ENCODE measurements at regions not wholly inside any gene's neighbourhood (a gene's known extent, or its start where the extent isn't known, plus 50 kb on each side); places are given as distances from the start of the nearest gene placed in this dataset.

DNA sequence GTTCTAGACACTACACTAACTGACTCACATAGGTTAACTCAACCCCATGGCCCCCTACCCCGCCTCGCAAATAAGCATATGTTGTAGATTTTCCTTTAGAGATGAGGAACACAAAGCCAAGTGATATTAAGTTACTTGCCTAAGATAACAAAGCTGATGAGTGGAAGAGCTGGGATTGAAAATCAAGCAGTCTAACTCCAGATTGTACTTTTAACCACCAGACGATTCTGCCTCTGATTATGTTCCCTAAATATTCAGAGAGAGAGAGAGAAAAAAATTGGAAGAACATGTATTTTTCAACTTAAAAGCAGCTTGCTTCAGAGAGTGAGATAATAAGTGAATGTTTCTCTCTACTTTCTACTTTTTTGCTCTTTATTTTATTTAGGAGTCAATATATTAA, 66.9 kb upstream of the THBS1 start:
- H3K4me3 ChIP-seq (ENCODE audit: low read length in 2 of 2) = no peak overlapping the region
- H3K4me2 ChIP-seq (ENCODE audit: insufficient read depth, low read length, poor library complexity, severe bottlenecking) = no peak overlapping the region
- no CpG with 5 or more reads among the region's 3 CpGs for WGBS, 2 donors (ENCODE audit: extremely low coverage in 2 of 2, insufficient read length in 2 of 2, insufficient replicate concordance in 1 of 2)
- DNase-seq (ENCODE audit: low spot score) = no peak
- H3K4me1 ChIP-seq (ENCODE audit: control insufficient read depth in 2 of 2, insufficient read depth in 1 of 2, low read depth in 1 of 2, low read length in 2 of 2) = peaks cover 0 to 2% of the 10 kb centered on the region in 2 donors
- no peak overlapping the region for H2BK15ac ChIP-seq (ENCODE audit: low read length)
- no peak overlapping the region for H3K4ac ChIP-seq (ENCODE audit: low read length)
- no peak overlapping the region for H3K9ac ChIP-seq (ENCODE audit: low read depth, low read length, poor library complexity)
- no peak overlapping the region for H4K8ac ChIP-seq (ENCODE audit: low read depth, low read length)
- H3K36me3 ChIP-seq (replicated peaks in 1 of 2; ENCODE audit: control insufficient read depth in 2 of 2, insufficient read depth in 2 of 2, low read length in 2 of 2) = no peaks in the 10 kb centered on the region
- H2BK120ac ChIP-seq (ENCODE audit: low read depth, low read length) = no peak overlapping the region
- H3K14ac ChIP-seq (ENCODE audit: low read length) = no peak overlapping the region
- H4K91ac ChIP-seq (ENCODE audit: low read depth, low read length, poor library complexity) = no peak overlapping the region
- no peak overlapping the region for H2AFZ ChIP-seq (ENCODE audit: low read length)
- no peak overlapping the region for H2BK12ac ChIP-seq (ENCODE audit: low read length)
- H3K27me3 ChIP-seq (ENCODE audit: control insufficient read depth in 3 of 3, insufficient read depth in 3 of 3, low read depth in 1 of 3, low read length in 3 of 3) = peaks cover 0 to 10% (median 1%) of the 10 kb centered on the region in 3 experiments
- no peak overlapping the region for H2AK5ac ChIP-seq (ENCODE audit: low read depth, low read length)
- no peaks in the 10 kb centered on the region for H3K79me1 ChIP-seq (ENCODE audit: low read depth, low read length)
- H2BK5ac ChIP-seq (ENCODE audit: low read length) = no peak overlapping the region
- no peaks in the 10 kb centered on the region for H3K9me3 ChIP-seq (replicated peaks in 1 of 2; ENCODE audit: control insufficient read depth in 2 of 2, insufficient read depth in 1 of 2, low read depth in 1 of 2, low read length in 2 of 2)
- H3K27ac ChIP-seq (replicated peaks; ENCODE audit: low read length) = no peak overlapping the region
- H3K18ac ChIP-seq (ENCODE audit: low read length) = no peak overlapping the region
- H3K23ac ChIP-seq (ENCODE audit: low read depth, low read length, poor library complexity) = no peak overlapping the region

DNA sequence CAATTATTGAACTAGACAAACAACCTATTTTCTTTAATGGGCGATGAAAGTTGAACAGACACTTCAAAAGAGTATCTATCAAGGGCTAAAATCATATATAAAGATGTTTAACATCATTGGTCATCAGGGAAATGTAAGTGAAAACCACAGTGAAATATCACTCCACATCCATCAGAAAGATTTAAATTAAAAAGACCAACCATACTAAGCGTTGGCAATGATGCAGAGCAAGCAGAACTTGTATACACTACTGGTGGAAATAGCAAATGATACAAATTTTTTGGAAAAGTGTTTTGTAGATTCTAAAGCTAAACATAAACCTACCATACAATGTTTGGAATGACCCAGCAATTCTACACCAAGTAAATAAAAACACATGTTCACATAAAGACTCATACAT, 65.9 kb upstream of the THBS1 start:
- H3K9ac ChIP-seq (ENCODE audit: low read depth, low read length, poor library complexity) = no peak overlapping the region
- no peak overlapping the region for H2BK12ac ChIP-seq (ENCODE audit: low read length)
- H2BK15ac ChIP-seq (ENCODE audit: low read length) = no peak overlapping the region
- H3K27ac ChIP-seq (replicated peaks; ENCODE audit: low read length) = no peak overlapping the region
- no peak overlapping the region for H3K23ac ChIP-seq (ENCODE audit: low read depth, low read length, poor library complexity)
- no peak overlapping the region for H3K18ac ChIP-seq (ENCODE audit: low read length)
- no peak for DNase-seq (ENCODE audit: low spot score)
- no peaks in the 10 kb centered on the region for H3K4me1 ChIP-seq (ENCODE audit: control insufficient read depth in 2 of 2, insufficient read depth in 1 of 2, low read depth in 1 of 2, low read length in 2 of 2)
- no peak overlapping the region for H4K91ac ChIP-seq (ENCODE audit: low read depth, low read length, poor library complexity)
- no peak overlapping the region for H2BK120ac ChIP-seq (ENCODE audit: low read depth, low read length)
- no peak overlapping the region for H3K4ac ChIP-seq (ENCODE audit: low read length)
- no peaks in the 10 kb centered on the region for H3K9me3 ChIP-seq (replicated peaks in 1 of 2; ENCODE audit: control insufficient read depth in 2 of 2, insufficient read depth in 1 of 2, low read depth in 1 of 2, low read length in 2 of 2)
- no peak overlapping the region for H2AFZ ChIP-seq (ENCODE audit: low read length)
- no peak overlapping the region for H2BK5ac ChIP-seq (ENCODE audit: low read length)
- H2AK5ac ChIP-seq (ENCODE audit: low read depth, low read length) = no peak overlapping the region
- H3K79me1 ChIP-seq (ENCODE audit: low read depth, low read length) = no peaks in the 10 kb centered on the region
- peaks cover 0 to 10% (median 1%) of the 10 kb centered on the region in 3 experiments for H3K27me3 ChIP-seq (ENCODE audit: control insufficient read depth in 3 of 3, insufficient read depth in 3 of 3, low read depth in 1 of 3, low read length in 3 of 3)
- no peak overlapping the region for H3K4me2 ChIP-seq (ENCODE audit: insufficient read depth, low read length, poor library complexity, severe bottlenecking)
- no peak overlapping the region for H3K4me3 ChIP-seq (ENCODE audit: low read length in 2 of 2)
- H4K8ac ChIP-seq (ENCODE audit: low read depth, low read length) = no peak overlapping the region
- H3K14ac ChIP-seq (ENCODE audit: low read length) = no peak overlapping the region
- WGBS, 2 donors (ENCODE audit: extremely low coverage in 2 of 2, insufficient read length in 2 of 2, insufficient replicate concordance in 1 of 2) = no CpG with 5 or more reads among the region's 2 CpGs
- no peaks in the 10 kb centered on the region for H3K36me3 ChIP-seq (replicated peaks in 1 of 2; ENCODE audit: control insufficient read depth in 2 of 2, insufficient read depth in 2 of 2, low read length in 2 of 2)

DNA sequence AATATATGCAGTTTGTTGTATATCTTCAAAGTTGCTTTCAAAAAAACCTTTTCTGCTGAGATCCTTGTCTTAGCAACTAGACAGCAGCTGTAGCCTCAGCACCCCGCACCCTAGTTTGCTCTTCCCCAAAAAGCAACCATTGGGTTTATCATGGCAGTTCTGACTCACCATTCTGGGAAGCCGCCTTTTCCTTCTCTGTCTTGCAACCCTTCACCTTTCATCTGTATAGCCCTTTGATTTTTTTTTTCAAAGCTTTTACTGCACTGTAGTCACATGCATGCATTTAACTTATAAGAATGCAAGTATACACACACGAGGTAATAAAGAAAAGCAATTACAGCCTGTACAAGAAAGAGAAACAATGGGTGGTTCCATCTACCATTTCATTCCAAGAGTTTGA, 65.1 kb upstream of the THBS1 start:
- Histone ChIP-seq H3K36me3 (replicated peaks in 1 of 2; ENCODE audit: control insufficient read depth in 2 of 2, insufficient read depth in 2 of 2, low read length in 2 of 2) (no peaks in the 10 kb centered on the region), H3K4me2 (ENCODE audit: insufficient read depth, low read length, poor library complexity, severe bottlenecking) (no peak overlapping the region), H3K4ac (ENCODE audit: low read length) (no peak overlapping the region), H3K23ac (ENCODE audit: low read depth, low read length, poor library complexity) (no peak overlapping the region), H3K4me3 (ENCODE audit: low read length in 2 of 2) (no peak overlapping the region), H3K9me3 (replicated peaks in 1 of 2; ENCODE audit: control insufficient read depth in 2 of 2, insufficient read depth in 1 of 2, low read depth in 1 of 2, low read length in 2 of 2) (no peaks in the 10 kb centered on the region), H2AFZ (ENCODE audit: low read length) (no peak overlapping the region), H4K8ac (ENCODE audit: low read depth, low read length) (no peak overlapping the region), H3K18ac (ENCODE audit: low read length) (no peak overlapping the region), H4K91ac (ENCODE audit: low read depth, low read length, poor library complexity) (no peak overlapping the region), H2BK12ac (ENCODE audit: low read length) (no peak overlapping the region), H3K79me1 (ENCODE audit: low read depth, low read length) (no peaks in the 10 kb centered on the region), H3K9ac (ENCODE audit: low read depth, low read length, poor library complexity) (no peak overlapping the region), H3K14ac (ENCODE audit: low read length) (no peak overlapping the region), H2AK5ac (ENCODE audit: low read depth, low read length) (no peak overlapping the region), H3K27ac (replicated peaks; ENCODE audit: low read length) (no peak overlapping the region), H3K27me3 (ENCODE audit: control insufficient read depth in 3 of 3, insufficient read depth in 3 of 3, low read depth in 1 of 3, low read length in 3 of 3) (peaks cover 0 to 10% (median 0%) of the 10 kb centered on the region in 3 experiments), H3K4me1 (ENCODE audit: control insufficient read depth in 2 of 2, insufficient read depth in 1 of 2, low read depth in 1 of 2, low read length in 2 of 2) (no peaks in the 10 kb centered on the region), H2BK5ac (ENCODE audit: low read length) (no peak overlapping the region), H2BK120ac (ENCODE audit: low read depth, low read length) (no peak overlapping the region), H2BK15ac (ENCODE audit: low read length) (no peak overlapping the region)
- DNase-seq (ENCODE audit: low spot score) = no peak
- no CpG with 5 or more reads among the region's 3 CpGs for WGBS, 2 donors (ENCODE audit: extremely low coverage in 2 of 2, insufficient read length in 2 of 2, insufficient replicate concordance in 1 of 2)

DNA sequence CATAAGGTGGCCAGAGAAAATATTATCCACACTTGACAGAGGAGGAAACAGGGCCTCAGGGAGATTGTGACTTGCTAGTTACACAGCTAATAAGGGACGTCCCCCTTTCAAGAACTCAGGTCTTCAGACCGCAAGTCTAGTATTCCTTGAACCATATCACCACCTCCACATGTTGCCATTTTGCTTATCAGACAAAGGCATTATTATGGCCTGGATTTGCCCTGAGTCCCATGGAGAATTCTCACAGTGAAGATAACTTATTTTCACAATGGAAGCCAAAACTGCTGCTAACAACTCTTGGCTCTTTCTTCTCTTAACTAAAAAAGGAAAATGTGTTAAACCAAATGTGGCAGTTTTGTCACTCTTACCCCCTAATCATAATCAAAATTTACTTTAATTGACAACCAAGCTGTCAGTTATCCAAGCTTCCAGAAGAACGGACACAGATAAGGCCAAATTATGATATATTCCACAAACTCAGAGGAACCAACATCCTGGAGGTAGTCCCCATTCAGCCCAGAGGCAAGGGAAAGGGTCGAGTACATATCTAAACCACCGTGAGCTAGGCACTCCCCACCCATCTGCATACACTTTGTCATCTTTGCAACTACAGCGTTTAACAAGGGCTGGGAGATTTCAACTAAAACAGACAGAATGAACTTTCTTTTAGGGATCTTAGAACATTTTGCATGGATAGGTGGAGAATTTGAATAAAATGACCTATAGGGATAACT, 63.6 kb upstream of the THBS1 start:
- H3K4me2 ChIP-seq (ENCODE audit: insufficient read depth, low read length, poor library complexity, severe bottlenecking) = no peak overlapping the region
- no peaks in the 10 kb centered on the region for H3K9me3 ChIP-seq (replicated peaks in 1 of 2; ENCODE audit: control insufficient read depth in 2 of 2, insufficient read depth in 1 of 2, low read depth in 1 of 2, low read length in 2 of 2)
- H3K79me1 ChIP-seq (ENCODE audit: low read depth, low read length) = no peaks in the 10 kb centered on the region
- H3K4ac ChIP-seq (ENCODE audit: low read length) = no peak overlapping the region
- no peak overlapping the region for H4K8ac ChIP-seq (ENCODE audit: low read depth, low read length)
- no peaks in the 10 kb centered on the region for H3K36me3 ChIP-seq (replicated peaks in 1 of 2; ENCODE audit: control insufficient read depth in 2 of 2, insufficient read depth in 2 of 2, low read length in 2 of 2)
- H3K4me3 ChIP-seq (ENCODE audit: low read length in 2 of 2) = no peak overlapping the region
- H3K14ac ChIP-seq (ENCODE audit: low read length) = no peak overlapping the region
- H2AFZ ChIP-seq (ENCODE audit: low read length) = no peak overlapping the region
- peaks cover 0 to 7% (median 0%) of the 10 kb centered on the region in 3 experiments for H3K27me3 ChIP-seq (ENCODE audit: control insufficient read depth in 3 of 3, insufficient read depth in 3 of 3, low read depth in 1 of 3, low read length in 3 of 3)
- H3K9ac ChIP-seq (ENCODE audit: low read depth, low read length, poor library complexity) = no peak overlapping the region
- no peak overlapping the region for H3K23ac ChIP-seq (ENCODE audit: low read depth, low read length, poor library complexity)
- no peak overlapping the region for H2BK12ac ChIP-seq (ENCODE audit: low read length)
- no peaks in the 10 kb centered on the region for H3K4me1 ChIP-seq (ENCODE audit: control insufficient read depth in 2 of 2, insufficient read depth in 1 of 2, low read depth in 1 of 2, low read length in 2 of 2)
- H2AK5ac ChIP-seq (ENCODE audit: low read depth, low read length) = no peak overlapping the region
- H2BK120ac ChIP-seq (ENCODE audit: low read depth, low read length) = no peak overlapping the region
- no peak for DNase-seq (ENCODE audit: low spot score)
- no peak overlapping the region for H3K27ac ChIP-seq (replicated peaks; ENCODE audit: low read length)
- no peak overlapping the region for H2BK5ac ChIP-seq (ENCODE audit: low read length)
- no peak overlapping the region for H4K91ac ChIP-seq (ENCODE audit: low read depth, low read length, poor library complexity)
- no peak overlapping the region for H3K18ac ChIP-seq (ENCODE audit: low read length)
- no CpG with 5 or more reads among the region's 6 CpGs for WGBS, 2 donors (ENCODE audit: extremely low coverage in 2 of 2, insufficient read length in 2 of 2, insufficient replicate concordance in 1 of 2)
- H2BK15ac ChIP-seq (ENCODE audit: low read length) = no peak overlapping the region

Data from neuronal stem cell (in vitro differentiated cells).